Omental fat pad (tissue), 3 donors: ENCODE measurements at regions not wholly inside any gene's neighbourhood (a gene's known extent, or its start where the extent isn't known, plus 50 kb on each side); places are given as distances from the start of the nearest gene placed in this dataset.

Experiments
- ATAC-seq: fragments of 150-250 bp; one replicate; pipeline ENCODE4 v1.9.1; 2016; ENCODE audit warnings: mild to moderate bottlenecking, moderate library complexity; ENCODE audit not compliant: low FRiP score
- DNase-seq: peaks from one replicate; pipeline ENCODE4 v3.0.0-alpha.2; 2019; ENCODE audit warnings: low spot score
- CTCF ChIP-seq, 3 donors: fragments of 450-650 bp; IDR thresholded peaks; one replicate each; pipeline ENCODE4 v1.5.1; 2016 to 2017; ENCODE audit warnings: antibody characterized with exemption in 3 of 3, mild to moderate bottlenecking in 3 of 3, moderate library complexity in 2 of 3

- DNase-seq = no peak
- no peak for ATAC-seq
- no peak for TF ChIP-seq CTCF (IDR thresholded peaks at IDR 0.05)
Measured at GRCh38 chr1:105023719-105024118, 1274.0 kb downstream of the AMY1C start.

GRCh38 chr1:105027838-105028471, 1278.3 kb downstream of the AMY1C start:
- no peak for TF ChIP-seq CTCF (IDR thresholded peaks at IDR 0.05)
- no peak for ATAC-seq
- DNase-seq = no peak

GRCh38 chr1:105072446-105072845, 1322.7 kb downstream of the AMY1C start:
- no peak for DNase-seq
- no peak for TF ChIP-seq CTCF (IDR thresholded peaks at IDR 0.05)
- no peak for ATAC-seq

GRCh38 chr1:105072850-105073249, 1323.2 kb downstream of the AMY1C start:
- no peak for ATAC-seq
- DNase-seq = no peak
- no peak for TF ChIP-seq CTCF (IDR thresholded peaks at IDR 0.05)

GRCh38 chr1:105073660-105074059, 1324.0 kb downstream of the AMY1C start:
- no peak for TF ChIP-seq CTCF (IDR thresholded peaks at IDR 0.05)
- DNase-seq = no peak
- ATAC-seq = no peak

GRCh38 chr1:105083611-105084010, 1333.9 kb downstream of the AMY1C start:
- ATAC-seq (no peak), DNase-seq (no peak)
- no peak for TF ChIP-seq CTCF (IDR thresholded peaks at IDR 0.05)

GRCh38 chr1:105087506-105087905, 1337.8 kb downstream of the AMY1C start:
- ATAC-seq = no peak
- no peak for DNase-seq
- no peak for TF ChIP-seq CTCF (IDR thresholded peaks at IDR 0.05)
